ENCODE measurements at regions not wholly inside any gene's neighbourhood (a gene's known extent, or its start where the extent isn't known, plus 50 kb on each side); places are given as distances from the start of the nearest gene placed in this dataset.

GRCh38 chr2:62287899-62288880 is 92.3 kb downstream of the B3GNT2 start (continued):
- TF ChIP-seq ELK3 (CRISPR knock-in tag; IDR thresholded peaks at IDR 0.05) (no peak), ZNF133 (CRISPR knock-in tag; IDR thresholded peaks at IDR 0.05) (no peak), ZNF175 (CRISPR knock-in tag; IDR thresholded peaks at IDR 0.05; ENCODE audit: low read depth) (0 out of 2 replicates have a peak, but pooled peaks have one; percentile 25), ATF4 (CRISPR knock-in tag; IDR thresholded peaks at IDR 0.05) (no peak), MYC (IDR thresholded peaks at IDR 0.05; ENCODE audit: low read depth, low read length) (peak; percentile 21; the same call in 1 of the 2 replicates), MYC (CRISPR knock-in tag; IDR thresholded peaks at IDR 0.05; ENCODE audit: borderline replicate concordance, low read depth) (no peak), XRCC3 (IDR thresholded peaks at IDR 0.05) (no peak), RBM34 (IDR thresholded peaks at IDR 0.05; ENCODE audit: borderline replicate concordance, insufficient read depth, low read length) (no peak), CHCHD3 (CRISPR knock-in tag; IDR thresholded peaks at IDR 0.05) (no peak), POLR2H (tag; IDR thresholded peaks at IDR 0.05; ENCODE audit: low read depth) (no peak), RBM22 (IDR thresholded peaks at IDR 0.05; ENCODE audit: low read depth, low read length, poor library complexity, severe bottlenecking) (no peak), TSHZ1 (CRISPR knock-in tag; IDR thresholded peaks at IDR 0.05) (no peak), NFE2L1 (tag; IDR thresholded peaks at IDR 0.05; ENCODE audit: borderline replicate concordance, low read depth) (no peak), OTX1 (CRISPR knock-in tag; IDR thresholded peaks at IDR 0.05) (no peak), KLF6 (CRISPR knock-in tag; IDR thresholded peaks at IDR 0.05; ENCODE audit: borderline replicate concordance) (peak; percentile 20; the same call in 1 of the 2 replicates), MECOM (CRISPR knock-in tag; IDR thresholded peaks at IDR 0.05) (peak; percentile 72; the same call in 1 of the 2 replicates), ZZZ3 (IDR thresholded peaks at IDR 0.05) (no peak), TCFL5 (CRISPR knock-in tag; conservative IDR thresholded peaks at IDR 0.05) (no peak)
- TF ChIP-seq, protein P1, sequence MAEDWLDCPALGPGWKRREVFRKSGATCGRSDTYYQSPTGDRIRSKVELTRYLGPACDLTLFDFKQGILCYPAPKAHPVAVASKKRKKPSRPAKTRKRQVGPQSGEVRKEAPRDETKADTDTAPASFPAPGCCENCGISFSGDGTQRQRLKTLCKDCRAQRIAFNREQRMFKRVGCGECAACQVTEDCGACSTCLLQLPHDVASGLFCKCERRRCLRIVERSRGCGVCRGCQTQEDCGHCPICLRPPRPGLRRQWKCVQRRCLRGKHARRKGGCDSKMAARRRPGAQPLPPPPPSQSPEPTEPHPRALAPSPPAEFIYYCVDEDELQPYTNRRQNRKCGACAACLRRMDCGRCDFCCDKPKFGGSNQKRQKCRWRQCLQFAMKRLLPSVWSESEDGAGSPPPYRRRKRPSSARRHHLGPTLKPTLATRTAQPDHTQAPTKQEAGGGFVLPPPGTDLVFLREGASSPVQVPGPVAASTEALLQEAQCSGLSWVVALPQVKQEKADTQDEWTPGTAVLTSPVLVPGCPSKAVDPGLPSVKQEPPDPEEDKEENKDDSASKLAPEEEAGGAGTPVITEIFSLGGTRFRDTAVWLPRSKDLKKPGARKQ (CRISPR knock-in tag; IDR thresholded peaks at IDR 0.05): no peak
- TF ChIP-seq, protein P2, sequence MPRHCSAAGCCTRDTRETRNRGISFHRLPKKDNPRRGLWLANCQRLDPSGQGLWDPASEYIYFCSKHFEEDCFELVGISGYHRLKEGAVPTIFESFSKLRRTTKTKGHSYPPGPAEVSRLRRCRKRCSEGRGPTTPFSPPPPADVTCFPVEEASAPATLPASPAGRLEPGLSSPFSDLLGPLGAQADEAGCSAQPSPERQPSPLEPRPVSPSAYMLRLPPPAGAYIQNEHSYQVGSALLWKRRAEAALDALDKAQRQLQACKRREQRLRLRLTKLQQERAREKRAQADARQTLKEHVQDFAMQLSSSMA (CRISPR knock-in tag; IDR thresholded peaks at IDR 0.05): no peak
